B cell (primary cell): ENCODE measurements at regions not wholly inside any gene's neighbourhood (a gene's known extent, or its start where the extent isn't known, plus 50 kb on each side); places are given as distances from the start of the nearest gene placed in this dataset.

ENCODE experiments used
- ATAC-seq: fragments of 200-7000 bp; cut with Tn5 transposase; one replicate; pipeline ENCODE4 v1.10.0; 2021; ENCODE audit warnings: low read depth, mild to moderate bottlenecking, moderate number of reproducible peaks, moderate library complexity
- CTCF ChIA-PET: fragments of 350-600 bp; sonication (Branson Sonifier 250); formaldehyde crosslinking; loops from one replicate; lab custom pipeline; 2021; ENCODE audit warnings: antibody characterized with exemption, inconsistent platforms; lab: Charles Lee
- POLR2A ChIA-PET: fragments of 350-600 bp; sonication (Branson Sonifier 250); formaldehyde crosslinking; loops from one replicate; lab custom pipeline; 2021; ENCODE audit warnings: antibody characterized with exemption; lab: Charles Lee
- DNase-seq: peaks from one replicate; pipeline ENCODE4 v3.0.0; 2013
- H2AFZ ChIP-seq: 2 replicates; pipeline ENCODE4 v1.6.1; 2012; ENCODE audit warnings: mild to moderate bottlenecking, low read depth, low read length; ENCODE audit not compliant: insufficient read depth, poor library complexity, severe bottlenecking
- H3K27ac ChIP-seq, 2 donors: 1 replicate in 1 of 2; 2 replicates in 1 of 2; pipeline ENCODE4 v1.5.1; 2012 to 2013; ENCODE audit warnings: low read length in 2 of 2, mild to moderate bottlenecking in 2 of 2, moderate library complexity in 1 of 2
- H3K27me3 ChIP-seq, 4 experiments: fragments of 200-600 bp in 1 of 4; sonication (generic) in 1 of 4; replicated peaks in 1 of 4; 1 replicate in 2 of 4; 2 replicates in 2 of 4; pipeline versions ENCODE4 v1.6.1 to v1.7.0; 2013 to 2016; ENCODE audit warnings: low read length in 3 of 4, mild to moderate bottlenecking in 2 of 4, mixed read lengths in 1 of 4, moderate library complexity in 1 of 4; ENCODE audit not compliant: insufficient read depth in 4 of 4, control insufficient read depth in 3 of 4; ENCODE audit errors: control extremely low read depth in 1 of 4
- H3K36me3 ChIP-seq, 2 experiments: replicated peaks in 1 of 2; 1 replicate in 1 of 2; 2 replicates in 1 of 2; pipeline versions ENCODE4 v1.6.1 to v1.7.1; 2013; ENCODE audit warnings: low read length in 1 of 2; ENCODE audit not compliant: insufficient read depth in 2 of 2, control insufficient read depth in 1 of 2; ENCODE audit errors: control extremely low read depth in 1 of 2, extremely low read depth in 1 of 2
- H3K4me1 ChIP-seq, 2 donors: fragments of 200-600 bp in 1 of 2; sonication (generic) in 1 of 2; 1 replicate in 1 of 2; 2 replicates in 1 of 2; pipeline versions ENCODE4 v1.5.1 to v1.6.1; 2013 to 2017; ENCODE audit warnings: low read length in 2 of 2; ENCODE audit not compliant: control insufficient read depth in 2 of 2, insufficient read depth in 2 of 2
- H3K4me2 ChIP-seq: replicated peaks from 2 replicates; pipeline ENCODE3; 2012; ENCODE audit warnings: mild to moderate bottlenecking, low read depth, low read length; ENCODE audit not compliant: poor library complexity, severe bottlenecking
- H3K4me3 ChIP-seq, 5 experiments: fragments of 200-600 bp in 1 of 5; sonication (generic) in 1 of 5; 1 replicate in 3 of 5; 2 replicates in 2 of 5; pipeline versions ENCODE4 v1.5.1 to v1.7.0; 2011 to 2016; ENCODE audit warnings: low read length in 4 of 5, mild to moderate bottlenecking in 4 of 5, low read depth in 2 of 5, control low read depth in 1 of 5, moderate library complexity in 1 of 5; ENCODE audit not compliant: insufficient read depth in 1 of 5; ENCODE audit errors: control extremely low read depth in 1 of 5, extremely low read depth in 1 of 5
- H3K79me2 ChIP-seq: fragments of 200-600 bp; sonication (generic); one replicate; pipeline ENCODE4 v1.6.0; 2016; ENCODE audit warnings: low read length; ENCODE audit not compliant: control insufficient read depth, insufficient read depth
- H3K9ac ChIP-seq: fragments of 200-600 bp; sonication (generic); 2 replicates; pipeline ENCODE4 v1.6.1; 2017; ENCODE audit warnings: mild to moderate bottlenecking, low read length, moderate library complexity
- H3K9me3 ChIP-seq, 3 donors: one replicate each; pipeline versions ENCODE4 v1.6.1 to v1.7.1; 2013; ENCODE audit warnings: low read length in 2 of 3; ENCODE audit not compliant: control insufficient read depth in 2 of 3, insufficient read depth in 1 of 3; ENCODE audit errors: control extremely low read depth in 1 of 3
- H4K20me1 ChIP-seq: 2 replicates; pipeline ENCODE4 v1.6.0; 2012; ENCODE audit warnings: mild to moderate bottlenecking, low read length; ENCODE audit not compliant: insufficient read depth, control insufficient read depth, poor library complexity, severe bottlenecking
- H3K27ac Mint-ChIP-seq: one replicate; pipeline ENCODE4 v1.8.0; 2021; ENCODE audit warnings: mixed read lengths
- H3K27me3 Mint-ChIP-seq: one replicate; pipeline ENCODE4 v1.8.0; 2021; ENCODE audit warnings: mixed read lengths
- H3K4me1 Mint-ChIP-seq: one replicate; pipeline ENCODE4 v1.8.0; 2021; ENCODE audit warnings: mixed read lengths
- H3K4me3 Mint-ChIP-seq: one replicate; pipeline ENCODE4 v1.8.0; 2021; ENCODE audit warnings: mixed read lengths
- H3K9me3 Mint-ChIP-seq: one replicate; pipeline ENCODE4 v1.8.0; 2022; ENCODE audit warnings: mixed read lengths; ENCODE audit not compliant: insufficient read depth
- EZH2 ChIP-seq: IDR thresholded peaks from 2 replicates; pipeline ENCODE4 v1.6.1; 2012; ENCODE audit warnings: borderline replicate concordance, low read depth, mild to moderate bottlenecking, moderate library complexity, low read length; ENCODE audit not compliant: insufficient read depth, poor library complexity, severe bottlenecking
- WGBS: methylation state at CpG from one replicate; pipeline ENCODE4 v1.1.5; 2013; ENCODE audit warnings: missing lambda C conversion rate; ENCODE audit not compliant: insufficient coverage; 5-methylcytosine and 5-hydroxymethylcytosine counted together
- intact Hi-C: fragments of 100-400 bp; cut with micrococcal nuclease; formaldehyde crosslinking; loops from one replicate; pipeline ENCODE4 v1.10.0; 2022
- TF ChIP-seq, protein P1 (sequence below): fragments of 200-600 bp; IDR thresholded peaks from one replicate; pipeline ENCODE4 v1.8.0; 2022; ENCODE audit warnings: antibody characterized with exemption, mild to moderate bottlenecking

GRCh38 chr6:113622254-113622653, 234.9 kb upstream of the MARCKS start:
- H3K4me3 Mint-ChIP-seq = no peak overlapping the region
- Histone ChIP-seq H2AFZ (no peak overlapping the region), H3K4me1 (peaks cover 10 to 12% of the 10 kb centered on the region in 2 donors), H4K20me1 (no peaks in the 10 kb centered on the region), H3K79me2 (no peaks in the 10 kb centered on the region), H3K36me3 (no peaks in the 10 kb centered on the region), H3K9ac (no peak overlapping the region), H3K27ac (no peak overlapping the region), H3K9me3 (no peaks in the 10 kb centered on the region), H3K27me3 (no peaks in the 10 kb centered on the region), H3K4me3 (no peak overlapping the region), H3K4me2 (no peak overlapping the region)
- WGBS = 71% methylated on average over 4 of the region's 5 CpGs
- intact Hi-C loops = no loop called here
- ChIA-PET POLR2A (no interaction called here), CTCF (no interaction called here)
- DNase-seq (no peak), ATAC-seq (no peak)
- peaks cover 19% of the 10 kb centered on the region for H3K4me1 Mint-ChIP-seq
- no peak for TF ChIP-seq EZH2
- TF ChIP-seq, protein P1, sequence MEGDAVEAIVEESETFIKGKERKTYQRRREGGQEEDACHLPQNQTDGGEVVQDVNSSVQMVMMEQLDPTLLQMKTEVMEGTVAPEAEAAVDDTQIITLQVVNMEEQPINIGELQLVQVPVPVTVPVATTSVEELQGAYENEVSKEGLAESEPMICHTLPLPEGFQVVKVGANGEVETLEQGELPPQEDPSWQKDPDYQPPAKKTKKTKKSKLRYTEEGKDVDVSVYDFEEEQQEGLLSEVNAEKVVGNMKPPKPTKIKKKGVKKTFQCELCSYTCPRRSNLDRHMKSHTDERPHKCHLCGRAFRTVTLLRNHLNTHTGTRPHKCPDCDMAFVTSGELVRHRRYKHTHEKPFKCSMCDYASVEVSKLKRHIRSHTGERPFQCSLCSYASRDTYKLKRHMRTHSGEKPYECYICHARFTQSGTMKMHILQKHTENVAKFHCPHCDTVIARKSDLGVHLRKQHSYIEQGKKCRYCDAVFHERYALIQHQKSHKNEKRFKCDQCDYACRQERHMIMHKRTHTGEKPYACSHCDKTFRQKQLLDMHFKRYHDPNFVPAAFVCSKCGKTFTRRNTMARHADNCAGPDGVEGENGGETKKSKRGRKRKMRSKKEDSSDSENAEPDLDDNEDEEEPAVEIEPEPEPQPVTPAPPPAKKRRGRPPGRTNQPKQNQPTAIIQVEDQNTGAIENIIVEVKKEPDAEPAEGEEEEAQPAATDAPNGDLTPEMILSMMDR = no peak
- no peaks in the 10 kb centered on the region for H3K9me3 Mint-ChIP-seq
- H3K27ac Mint-ChIP-seq = no peak overlapping the region
- no peaks in the 10 kb centered on the region for H3K27me3 Mint-ChIP-seq

- H3K9me3 ChIP-seq = no peaks in the 10 kb centered on the region
- no peaks in the 10 kb centered on the region for H3K36me3 ChIP-seq
- ATAC-seq (no peak), DNase-seq (no peak)
- H3K4me1 Mint-ChIP-seq = peaks cover 27% of the 10 kb centered on the region
- H3K79me2 ChIP-seq = no peaks in the 10 kb centered on the region
- no peak overlapping the region for H3K4me3 Mint-ChIP-seq
- no peaks in the 10 kb centered on the region for H3K27me3 Mint-ChIP-seq
- no peak overlapping the region for H3K27ac ChIP-seq
- no peak overlapping the region for H3K27ac Mint-ChIP-seq
- no peaks in the 10 kb centered on the region for H4K20me1 ChIP-seq
- peaks cover 19 to 21% of the 10 kb centered on the region in 2 donors for H3K4me1 ChIP-seq
- H3K4me3 ChIP-seq = no peak overlapping the region
- no peaks in the 10 kb centered on the region for H3K27me3 ChIP-seq
- no peak overlapping the region for H3K4me2 ChIP-seq
- H3K9me3 Mint-ChIP-seq = no peaks in the 10 kb centered on the region
- TF ChIP-seq EZH2 = no peak
- TF ChIP-seq, protein P1 = no peak
- intact Hi-C loops = no loop called here
- no peak overlapping the region for H3K9ac ChIP-seq
- CTCF ChIA-PET = no interaction called here
- H2AFZ ChIP-seq = no peak overlapping the region
- POLR2A ChIA-PET = no interaction called here
Observed at GRCh38 chr6:113623129-113623528, 234.0 kb upstream of the MARCKS start.
